ENCODE measurements at regions not wholly inside any gene's neighbourhood (a gene's known extent, or its start where the extent isn't known, plus 50 kb on each side); places are given as distances from the start of the nearest gene placed in this dataset.

DNA sequence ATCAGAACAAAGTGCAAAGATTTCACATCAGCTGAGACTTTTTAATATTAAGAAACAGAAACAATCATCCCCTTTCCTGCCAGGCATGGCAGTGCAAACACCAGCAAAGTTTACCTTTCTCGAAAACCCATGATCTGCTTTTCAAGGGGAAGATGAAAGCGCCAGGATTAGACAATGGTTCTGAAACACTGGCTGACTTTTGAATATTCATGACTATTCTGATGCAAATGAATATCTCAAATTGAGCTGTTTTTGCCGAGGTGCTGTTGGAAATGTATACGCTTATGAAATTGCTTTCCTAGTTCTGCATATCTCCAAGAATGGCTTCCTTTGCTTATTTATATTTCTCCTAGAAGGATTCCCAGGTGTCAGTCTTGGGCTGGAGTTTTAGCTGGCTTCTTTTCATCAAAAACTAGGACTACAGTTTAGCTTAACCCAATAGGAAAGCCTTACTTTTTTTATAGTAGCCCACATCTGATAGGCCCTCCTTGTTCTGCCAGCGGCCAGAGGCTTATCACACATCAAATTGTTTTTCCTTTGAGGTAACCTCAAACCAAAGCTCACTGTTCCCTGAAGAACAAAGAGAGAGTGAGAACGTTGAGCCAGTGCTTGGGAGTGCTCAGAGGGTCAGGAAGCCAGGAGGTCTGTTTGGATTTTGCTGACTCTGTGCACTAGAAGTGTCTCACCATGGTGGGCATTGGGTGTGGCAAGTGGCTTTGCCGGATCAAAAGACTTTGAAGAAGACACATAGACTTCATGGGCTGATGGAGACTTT, 74.0 kb upstream of the PLCL2 start:
- TF ChIP-seq EZH2 (IDR thresholded peaks at IDR 0.05; ENCODE audit: borderline replicate concordance, low read depth, low read length, severe bottlenecking) (no peak), GATA2 (IDR thresholded peaks at IDR 0.05; ENCODE audit: insufficient read depth, insufficient read length, low read depth, low read length) (no peak), POLR2A (IDR thresholded peaks at IDR 0.05; ENCODE audit: low read depth, low read length) (no peak)
- TF ChIP-seq, protein P1, sequence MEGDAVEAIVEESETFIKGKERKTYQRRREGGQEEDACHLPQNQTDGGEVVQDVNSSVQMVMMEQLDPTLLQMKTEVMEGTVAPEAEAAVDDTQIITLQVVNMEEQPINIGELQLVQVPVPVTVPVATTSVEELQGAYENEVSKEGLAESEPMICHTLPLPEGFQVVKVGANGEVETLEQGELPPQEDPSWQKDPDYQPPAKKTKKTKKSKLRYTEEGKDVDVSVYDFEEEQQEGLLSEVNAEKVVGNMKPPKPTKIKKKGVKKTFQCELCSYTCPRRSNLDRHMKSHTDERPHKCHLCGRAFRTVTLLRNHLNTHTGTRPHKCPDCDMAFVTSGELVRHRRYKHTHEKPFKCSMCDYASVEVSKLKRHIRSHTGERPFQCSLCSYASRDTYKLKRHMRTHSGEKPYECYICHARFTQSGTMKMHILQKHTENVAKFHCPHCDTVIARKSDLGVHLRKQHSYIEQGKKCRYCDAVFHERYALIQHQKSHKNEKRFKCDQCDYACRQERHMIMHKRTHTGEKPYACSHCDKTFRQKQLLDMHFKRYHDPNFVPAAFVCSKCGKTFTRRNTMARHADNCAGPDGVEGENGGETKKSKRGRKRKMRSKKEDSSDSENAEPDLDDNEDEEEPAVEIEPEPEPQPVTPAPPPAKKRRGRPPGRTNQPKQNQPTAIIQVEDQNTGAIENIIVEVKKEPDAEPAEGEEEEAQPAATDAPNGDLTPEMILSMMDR (IDR thresholded peaks at IDR 0.05; ENCODE audit: extremely low read depth in 1 of 2, insufficient read depth in 1 of 2, low read depth in 1 of 2, low read length in 2 of 2), result no peak

Measured in endothelial cell of umbilical vein (primary cell).